Ishikawa (cell line): ENCODE measurements at regions not wholly inside any gene's neighbourhood (a gene's known extent, or its start where the extent isn't known, plus 50 kb on each side); places are given as distances from the start of the nearest gene placed in this dataset.

Experiments
- CEBPB ChIP-seq: IDR thresholded peaks from 2 replicates; pipeline ENCODE4 v1.6.1; 2012
- CREB1 ChIP-seq: IDR thresholded peaks from 2 replicates; pipeline ENCODE4 v1.6.1; 2012; ENCODE audit warnings: low read depth
- EGR1 ChIP-seq: IDR thresholded peaks from 2 replicates; pipeline ENCODE4 v1.6.1; 2012
- EP300 ChIP-seq: IDR thresholded peaks from 2 replicates; pipeline ENCODE4 v1.6.1; 2012; ENCODE audit warnings: borderline replicate concordance
- FOXM1 ChIP-seq: IDR thresholded peaks from 2 replicates; pipeline ENCODE4 v1.6.1; 2012; ENCODE audit warnings: low read depth, borderline replicate concordance
- MAX ChIP-seq: IDR thresholded peaks from 2 replicates; pipeline ENCODE4 v1.6.1; 2012
- NFIC ChIP-seq: IDR thresholded peaks from 2 replicates; pipeline ENCODE4 v1.6.1; 2012
- RAD21 ChIP-seq: IDR thresholded peaks from 2 replicates; pipeline ENCODE4 v1.6.1; 2012; ENCODE audit warnings: low read depth
- TAF1 ChIP-seq: IDR thresholded peaks from 2 replicates; pipeline ENCODE4 v1.6.1; 2012; ENCODE audit warnings: low read depth, mild to moderate bottlenecking
- TCF12 ChIP-seq: IDR thresholded peaks from 2 replicates; pipeline ENCODE4 v1.6.1; 2012; ENCODE audit warnings: low read depth
- TEAD4 ChIP-seq: IDR thresholded peaks from 2 replicates; pipeline ENCODE4 v1.6.1; 2012
- USF1 ChIP-seq: IDR thresholded peaks from 2 replicates; pipeline ENCODE4 v1.6.1; 2012
- YY1 ChIP-seq: IDR thresholded peaks from 2 replicates; pipeline ENCODE4 v1.6.1; 2012; ENCODE audit warnings: low read depth
- ZBTB7A ChIP-seq: IDR thresholded peaks from 2 replicates; pipeline ENCODE4 v1.6.1; 2012; ENCODE audit warnings: low read depth
- TF ChIP-seq, protein P1 (sequence below): IDR thresholded peaks from 2 replicates; pipeline ENCODE4 v1.6.1; 2012; ENCODE audit warnings: low read depth, mild to moderate bottlenecking

DNA sequence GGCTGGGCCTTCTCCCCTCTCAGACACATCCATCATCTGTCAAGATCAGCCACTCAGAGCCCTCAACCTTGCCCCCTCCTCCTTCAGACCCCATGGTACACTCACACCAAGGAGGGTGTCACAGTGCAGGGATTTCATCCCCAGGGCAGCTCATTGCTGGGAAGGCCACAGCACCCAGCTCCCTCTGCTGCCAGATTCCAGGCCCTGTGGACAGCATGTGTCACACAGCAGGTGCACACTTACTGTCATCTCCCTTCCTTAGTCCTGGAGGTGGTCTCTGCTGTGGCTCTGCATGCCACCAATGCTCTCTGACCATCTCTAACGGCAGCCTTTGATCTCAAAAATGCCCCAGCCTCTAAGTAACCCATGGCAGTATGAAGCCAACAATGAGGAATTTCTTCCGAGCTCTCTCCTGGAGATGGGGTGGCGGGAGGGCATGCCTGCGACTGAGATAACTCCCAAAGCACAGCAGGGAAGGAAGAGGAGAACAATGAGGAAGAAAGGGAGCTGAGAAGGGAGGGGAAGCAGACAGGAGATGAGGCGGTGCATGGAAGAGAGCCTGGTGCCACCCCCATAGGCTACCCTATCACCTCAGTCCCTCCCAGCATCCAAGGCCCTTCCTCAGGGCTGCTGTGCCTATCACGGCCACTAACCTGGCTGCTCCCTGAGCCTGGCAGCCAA lies 101.0 kb downstream of the SINHCAF start:
- TF ChIP-seq NFIC (0 out of 2 replicates have a peak, but pooled peaks have one; percentile 9), ZBTB7A (no peak), EP300 (no peak), TAF1 (no peak), CEBPB (no peak), EGR1 (no peak), TEAD4 (peak; percentile 39), CREB1 (no peak), USF1 (no peak), RAD21 (no peak), TCF12 (no peak), FOXM1 (no peak), YY1 (no peak)
- TF ChIP-seq, protein P1, sequence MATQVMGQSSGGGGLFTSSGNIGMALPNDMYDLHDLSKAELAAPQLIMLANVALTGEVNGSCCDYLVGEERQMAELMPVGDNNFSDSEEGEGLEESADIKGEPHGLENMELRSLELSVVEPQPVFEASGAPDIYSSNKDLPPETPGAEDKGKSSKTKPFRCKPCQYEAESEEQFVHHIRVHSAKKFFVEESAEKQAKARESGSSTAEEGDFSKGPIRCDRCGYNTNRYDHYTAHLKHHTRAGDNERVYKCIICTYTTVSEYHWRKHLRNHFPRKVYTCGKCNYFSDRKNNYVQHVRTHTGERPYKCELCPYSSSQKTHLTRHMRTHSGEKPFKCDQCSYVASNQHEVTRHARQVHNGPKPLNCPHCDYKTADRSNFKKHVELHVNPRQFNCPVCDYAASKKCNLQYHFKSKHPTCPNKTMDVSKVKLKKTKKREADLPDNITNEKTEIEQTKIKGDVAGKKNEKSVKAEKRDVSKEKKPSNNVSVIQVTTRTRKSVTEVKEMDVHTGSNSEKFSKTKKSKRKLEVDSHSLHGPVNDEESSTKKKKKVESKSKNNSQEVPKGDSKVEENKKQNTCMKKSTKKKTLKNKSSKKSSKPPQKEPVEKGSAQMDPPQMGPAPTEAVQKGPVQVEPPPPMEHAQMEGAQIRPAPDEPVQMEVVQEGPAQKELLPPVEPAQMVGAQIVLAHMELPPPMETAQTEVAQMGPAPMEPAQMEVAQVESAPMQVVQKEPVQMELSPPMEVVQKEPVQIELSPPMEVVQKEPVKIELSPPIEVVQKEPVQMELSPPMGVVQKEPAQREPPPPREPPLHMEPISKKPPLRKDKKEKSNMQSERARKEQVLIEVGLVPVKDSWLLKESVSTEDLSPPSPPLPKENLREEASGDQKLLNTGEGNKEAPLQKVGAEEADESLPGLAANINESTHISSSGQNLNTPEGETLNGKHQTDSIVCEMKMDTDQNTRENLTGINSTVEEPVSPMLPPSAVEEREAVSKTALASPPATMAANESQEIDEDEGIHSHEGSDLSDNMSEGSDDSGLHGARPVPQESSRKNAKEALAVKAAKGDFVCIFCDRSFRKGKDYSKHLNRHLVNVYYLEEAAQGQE, result no peak

- no peak for TF ChIP-seq YY1
- no peak for TF ChIP-seq TEAD4
- no peak for TF ChIP-seq ZBTB7A
- TF ChIP-seq CREB1, result no peak
Observed at GRCh38 chr12:31225656-31226535, 100.1 kb downstream of the SINHCAF start.

GRCh38 chr12:31226639-31227038 lies 99.3 kb downstream of the SINHCAF start:
- TF ChIP-seq, protein P1, result no peak
- TF ChIP-seq EGR1 (no peak), CREB1 (no peak), USF1 (no peak), EP300 (no peak), YY1 (no peak), TAF1 (no peak), FOXM1 (no peak), TEAD4 (no peak), CEBPB (no peak), RAD21 (no peak), TCF12 (no peak), ZBTB7A (no peak), NFIC (no peak), MAX (no peak)

DNA sequence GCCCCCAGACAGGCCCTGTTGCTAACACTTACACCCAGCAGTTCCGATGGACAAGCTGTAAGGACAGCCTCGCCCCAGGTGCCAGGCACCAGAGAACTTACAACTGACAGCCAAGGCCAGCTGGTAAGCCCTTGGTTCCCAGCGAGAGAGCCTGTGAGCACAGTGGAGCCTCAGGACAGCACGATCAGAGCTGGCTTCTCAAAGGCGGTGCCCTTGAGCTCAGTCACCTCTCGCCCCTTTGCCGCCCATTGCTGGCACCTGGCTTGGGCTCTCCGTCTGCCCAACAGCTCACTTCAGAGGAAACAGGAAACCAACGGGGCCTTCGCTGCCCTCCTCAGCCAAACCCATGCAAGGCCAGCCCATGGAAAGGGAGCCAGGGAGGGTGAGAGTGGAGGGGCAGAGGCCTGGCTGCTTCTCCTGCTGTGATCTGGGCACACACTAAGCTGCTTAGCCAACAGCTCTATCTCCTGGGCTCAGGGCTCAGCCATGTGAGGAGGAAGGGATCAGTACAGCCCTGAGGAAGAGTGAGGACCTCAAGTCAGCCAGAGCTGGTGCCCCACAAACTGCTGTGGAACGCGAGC lies 98.5 kb downstream of the SINHCAF start:
- TF ChIP-seq EGR1 (no peak), RAD21 (no peak), TEAD4 (no peak), ZBTB7A (no peak), NFIC (no peak)

DNA sequence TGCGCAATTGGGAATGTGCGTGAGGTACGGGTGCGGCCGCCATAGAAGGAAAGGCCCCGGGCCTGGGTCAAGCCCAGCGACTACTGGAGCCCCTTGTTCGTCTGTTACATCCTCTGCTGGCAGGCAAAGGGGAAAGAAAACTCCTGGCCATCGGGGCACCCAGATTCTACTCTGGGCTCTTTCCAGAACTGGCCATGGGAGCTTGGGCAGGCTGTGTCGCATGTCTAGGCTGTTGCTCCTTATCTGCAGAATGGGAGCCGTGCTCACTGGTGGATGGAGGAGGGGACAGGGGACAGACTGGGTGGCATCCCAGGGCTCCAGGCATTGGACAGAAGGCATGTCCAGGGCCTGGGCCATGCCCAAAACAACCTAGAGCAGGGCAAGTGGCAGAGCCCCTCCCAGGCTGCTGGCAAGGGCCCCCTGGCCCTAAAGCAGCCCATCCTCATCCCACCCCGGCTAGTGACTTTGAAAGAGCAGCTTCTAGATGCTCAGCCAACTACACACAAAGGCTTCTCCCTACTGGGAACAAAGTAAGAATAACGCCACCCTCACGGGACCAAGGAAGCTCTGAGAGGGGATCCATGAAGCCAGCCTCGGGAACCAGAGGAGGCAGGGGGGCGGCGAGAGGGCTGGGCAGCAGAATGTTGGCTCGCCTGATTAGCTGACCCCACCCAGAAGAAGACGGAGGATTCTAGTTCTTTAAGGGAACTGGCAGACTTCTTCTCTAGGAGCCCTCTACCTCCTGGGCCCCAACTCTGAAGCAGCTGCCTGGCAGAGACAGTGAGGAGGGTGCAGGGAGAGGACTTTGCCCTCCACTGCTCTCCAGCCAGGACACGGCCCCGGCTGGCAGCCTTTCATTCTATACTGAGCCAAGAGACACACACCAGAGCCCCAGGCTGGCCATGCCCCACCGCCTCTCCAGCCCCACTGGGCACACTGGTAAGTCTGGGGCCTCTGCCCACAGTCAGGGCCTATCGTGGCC lies 96.8 kb downstream of the SINHCAF start:
- TF ChIP-seq TEAD4, result no peak
- no peak for TF ChIP-seq ZBTB7A
- TF ChIP-seq MAX, result no peak
